OCI-LY7 (cell line): ENCODE measurements at regions not wholly inside any gene's neighbourhood (a gene's known extent, or its start where the extent isn't known, plus 50 kb on each side); places are given as distances from the start of the nearest gene placed in this dataset.

Experiments used
- BruUV-seq: library from RNA; stranded (reverse); fragments of 400-500 nt; replicated peaks from 2 replicates; lab custom pipeline; 2021; lab: Mats Ljungman, UMichigan
- CTCF ChIA-PET: fragments of 300-600 bp; sonication (Branson Sonifier 250); formaldehyde crosslinking; loops from one replicate; lab custom pipeline; 2022; ENCODE audit warnings: antibody characterized with exemption; ENCODE audit not compliant: unreplicated experiment; lab: Charles Lee
- POLR2A ChIA-PET: fragments of 300-600 bp; sonication (Branson Sonifier 250); formaldehyde crosslinking; loops from one replicate; lab custom pipeline; 2022; ENCODE audit warnings: antibody characterized with exemption; lab: Charles Lee
- DNase-seq: peaks from one replicate; pipeline ENCODE4 v3.0.0-alpha.2; 2015; ENCODE audit warnings: low spot score
- H2AFZ ChIP-seq: fragments of 200-600 bp; sonication (generic), shearing (Covaris generic); 2 replicates; pipeline ENCODE4 v1.6.1; 2014; ENCODE audit warnings: mild to moderate bottlenecking, antibody characterized with exemption, low read length, moderate library complexity
- H3K27ac ChIP-seq: fragments of 200-600 bp; sonication (generic); 2 replicates; pipeline ENCODE4 v1.5.1; 2014; ENCODE audit warnings: mixed run types, low read depth, mild to moderate bottlenecking, moderate library complexity, low read length, inconsistent platforms; ENCODE audit not compliant: poor library complexity, severe bottlenecking
- H3K36me3 ChIP-seq: fragments of 200-600 bp; sonication (generic); 2 replicates; pipeline ENCODE4 v1.6.1; 2014; ENCODE audit warnings: mild to moderate bottlenecking, antibody characterized with exemption, low read length, moderate library complexity, mixed read lengths; ENCODE audit not compliant: insufficient read depth
- H3K4me1 ChIP-seq: fragments of 200-600 bp; sonication (generic); 2 replicates; pipeline ENCODE4 v1.5.1; 2014; ENCODE audit warnings: mild to moderate bottlenecking, low read length; ENCODE audit not compliant: insufficient read depth, poor library complexity, severe bottlenecking
- H3K4me2 ChIP-seq: fragments of 200-600 bp; sonication (generic); 2 replicates; pipeline ENCODE4 v1.6.1; 2014; ENCODE audit warnings: mild to moderate bottlenecking, low read length
- H3K4me3 ChIP-seq: fragments of 200-600 bp; sonication (generic); 2 replicates; pipeline ENCODE4 v1.5.1; 2014; ENCODE audit warnings: mild to moderate bottlenecking, low read depth, low read length; ENCODE audit not compliant: poor library complexity, severe bottlenecking
- H3K79me2 ChIP-seq: fragments of 200-600 bp; sonication (generic); 2 replicates; pipeline ENCODE4 v1.6.1; 2016; ENCODE audit warnings: low read depth, mild to moderate bottlenecking, low read length, moderate library complexity, mixed read lengths; ENCODE audit not compliant: insufficient read depth
- H3K9me2 ChIP-seq: fragments of 200-600 bp; sonication (generic); 2 replicates; pipeline ENCODE4 v1.6.1; 2016; ENCODE audit warnings: mild to moderate bottlenecking, low read length, mixed read lengths; ENCODE audit not compliant: insufficient read depth
- H3K9me3 ChIP-seq: fragments of 200-600 bp; sonication (generic); 2 replicates; pipeline ENCODE4 v1.6.1; 2014; ENCODE audit warnings: mild to moderate bottlenecking, mixed run types, low read length, mixed read lengths
- H4K20me1 ChIP-seq: fragments of 200-600 bp; sonication (generic); 2 replicates; pipeline ENCODE4 v1.6.1; 2014; ENCODE audit warnings: mild to moderate bottlenecking, antibody characterized with exemption, low read length, moderate library complexity, mixed read lengths; ENCODE audit not compliant: insufficient read depth
- EZH2phosphoT487 ChIP-seq: fragments of 200-600 bp; sonication (generic); IDR thresholded peaks from 2 replicates; pipeline ENCODE4 v1.6.1; 2018; ENCODE audit warnings: low read depth, borderline replicate concordance, mild to moderate bottlenecking, mixed run types, antibody characterized with exemption, low read length, moderate library complexity, mixed read lengths
- intact Hi-C: fragments of 100-400 bp; cut with micrococcal nuclease; formaldehyde crosslinking; loops from one replicate; pipeline ENCODE4 v1.10.0; 2022; ENCODE audit not compliant: unreplicated experiment
- TF ChIP-seq, protein P1 (sequence below): fragments of 200-600 bp; sonication (generic); conservative IDR thresholded peaks from 2 replicates; pipeline ENCODE4 v1.5.1; 2014; ENCODE audit warnings: mild to moderate bottlenecking, antibody characterized with exemption, low read length, moderate library complexity, mixed read lengths

DNA sequence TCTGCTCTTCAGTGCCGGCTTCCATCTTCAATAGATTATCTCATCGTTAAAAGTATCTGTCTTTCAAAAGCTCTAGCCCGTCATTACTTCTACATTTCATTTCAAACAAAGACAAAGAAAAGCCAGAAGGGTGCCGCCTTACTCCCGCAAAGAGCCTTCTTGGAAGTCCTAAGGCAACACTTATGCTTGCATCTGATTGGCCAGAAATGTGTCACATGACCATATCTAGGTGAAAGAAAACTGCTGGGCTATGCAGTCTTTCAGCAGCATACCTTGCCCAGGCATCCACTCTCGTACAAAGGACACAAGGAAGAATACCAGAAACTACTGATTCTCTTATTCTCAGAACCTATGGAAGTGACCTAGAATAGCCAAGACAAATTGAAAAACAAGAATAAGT lies 217.1 kb upstream of the SLC35G4 start:
- no peaks in the 10 kb centered on the region for H3K36me3 ChIP-seq
- H3K9me2 ChIP-seq = no peaks in the 10 kb centered on the region
- DNase-seq = peak; percentile 3
- no peak overlapping the region for H3K27ac ChIP-seq
- no peak overlapping the region for H3K4me2 ChIP-seq
- ChIA-PET POLR2A (interaction anchor here (0.8 kb wide), 1 partner anchor 12 kb away, joined by 3 read pairs; no protein-coding TSS in a partner anchor), CTCF (no interaction called here)
- no peak overlapping the region for H2AFZ ChIP-seq
- no peaks in the 10 kb centered on the region for H4K20me1 ChIP-seq
- H3K79me2 ChIP-seq = no peaks in the 10 kb centered on the region
- no peaks in the 10 kb centered on the region for H3K9me3 ChIP-seq
- no peak overlapping the region for H3K4me3 ChIP-seq
- TF ChIP-seq EZH2phosphoT487 = no peak
- TF ChIP-seq, protein P1, sequence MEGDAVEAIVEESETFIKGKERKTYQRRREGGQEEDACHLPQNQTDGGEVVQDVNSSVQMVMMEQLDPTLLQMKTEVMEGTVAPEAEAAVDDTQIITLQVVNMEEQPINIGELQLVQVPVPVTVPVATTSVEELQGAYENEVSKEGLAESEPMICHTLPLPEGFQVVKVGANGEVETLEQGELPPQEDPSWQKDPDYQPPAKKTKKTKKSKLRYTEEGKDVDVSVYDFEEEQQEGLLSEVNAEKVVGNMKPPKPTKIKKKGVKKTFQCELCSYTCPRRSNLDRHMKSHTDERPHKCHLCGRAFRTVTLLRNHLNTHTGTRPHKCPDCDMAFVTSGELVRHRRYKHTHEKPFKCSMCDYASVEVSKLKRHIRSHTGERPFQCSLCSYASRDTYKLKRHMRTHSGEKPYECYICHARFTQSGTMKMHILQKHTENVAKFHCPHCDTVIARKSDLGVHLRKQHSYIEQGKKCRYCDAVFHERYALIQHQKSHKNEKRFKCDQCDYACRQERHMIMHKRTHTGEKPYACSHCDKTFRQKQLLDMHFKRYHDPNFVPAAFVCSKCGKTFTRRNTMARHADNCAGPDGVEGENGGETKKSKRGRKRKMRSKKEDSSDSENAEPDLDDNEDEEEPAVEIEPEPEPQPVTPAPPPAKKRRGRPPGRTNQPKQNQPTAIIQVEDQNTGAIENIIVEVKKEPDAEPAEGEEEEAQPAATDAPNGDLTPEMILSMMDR = no peak
- BruUV-seq = no TSS peak
- no peaks in the 10 kb centered on the region for H3K4me1 ChIP-seq
- intact Hi-C loops = no loop called here

DNA sequence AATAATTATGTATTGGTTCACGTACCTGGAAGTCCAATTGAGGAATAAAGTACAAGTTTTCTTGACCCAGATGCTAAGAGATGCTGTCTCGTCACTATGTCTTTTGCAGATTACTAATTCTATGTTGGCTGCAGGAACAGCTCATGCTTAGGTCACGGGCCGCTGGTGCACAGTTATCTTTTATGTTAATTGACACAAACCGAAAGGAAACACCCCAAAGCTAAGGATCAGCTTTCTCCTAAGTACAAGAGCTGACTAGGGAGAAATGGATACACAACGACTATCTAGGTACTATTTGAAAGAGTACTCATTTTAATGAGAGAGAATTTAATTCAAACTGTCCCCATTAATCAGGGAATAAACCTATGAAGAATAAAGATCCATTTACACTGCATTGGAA lies 217.7 kb upstream of the SLC35G4 start:
- no peak for DNase-seq
- H3K9me3 ChIP-seq = no peaks in the 10 kb centered on the region
- BruUV-seq = no TSS peak

More for the DNA sequence above, 217.7 kb upstream of the SLC35G4 start:
- TF ChIP-seq EZH2phosphoT487 = no peak
- TF ChIP-seq, protein P1 = no peak
- Histone ChIP-seq H3K9me2 (no peaks in the 10 kb centered on the region), H3K27ac (no peak overlapping the region), H2AFZ (no peak overlapping the region), H4K20me1 (no peaks in the 10 kb centered on the region), H3K79me2 (no peaks in the 10 kb centered on the region), H3K36me3 (no peaks in the 10 kb centered on the region), H3K4me2 (no peak overlapping the region), H3K4me1 (no peaks in the 10 kb centered on the region), H3K4me3 (no peak overlapping the region)
- ChIA-PET POLR2A (no interaction called here), CTCF (no interaction called here)
- intact Hi-C loops = no loop called here
